SK-N-SH treated with all-trans-retinoic acid at 6 μM for 48 hours (cell line): ENCODE measurements at regions not wholly inside any gene's neighbourhood (a gene's known extent, or its start where the extent isn't known, plus 50 kb on each side); places are given as distances from the start of the nearest gene placed in this dataset.

Experiments used
- BACH2 ChIP-seq: fragments of 250-450 bp; sonication (Bioruptor Pico); IDR thresholded peaks from 2 replicates; pipeline ENCODE4 v1.9.0; 2021; ENCODE audit warnings: mild to moderate bottlenecking, borderline replicate concordance
- CSDC2 ChIP-seq: fragments of 250-450 bp; sonication (Bioruptor Pico); IDR thresholded peaks from 2 replicates; pipeline ENCODE4 v1.5.0; 2020; ENCODE audit warnings: mild to moderate bottlenecking, moderate library complexity
- CSRNP3 ChIP-seq: fragments of 250-450 bp; sonication (Bioruptor Pico); IDR thresholded peaks from 2 replicates; pipeline ENCODE4 v1.5.1; 2021; ENCODE audit warnings: mild to moderate bottlenecking, moderate library complexity
- OSR1 ChIP-seq: fragments of 250-450 bp; sonication (Bioruptor Pico); IDR thresholded peaks from 2 replicates; pipeline ENCODE4 v1.8.0; 2022; ENCODE audit warnings: moderate library complexity, mild to moderate bottlenecking, inconsistent platforms
- PATZ1 ChIP-seq: fragments of 250-450 bp; sonication (Bioruptor Pico); IDR thresholded peaks from 2 replicates; pipeline ENCODE4 v1.8.0; 2020; ENCODE audit warnings: mild to moderate bottlenecking, moderate library complexity, borderline replicate concordance
- PPARA ChIP-seq: fragments of 250-450 bp; sonication (Bioruptor Pico); IDR thresholded peaks from 2 replicates; pipeline ENCODE4 v1.5.0; 2020; ENCODE audit warnings: mild to moderate bottlenecking, borderline replicate concordance
- RARB ChIP-seq: fragments of 250-450 bp; sonication (Bioruptor Pico); IDR thresholded peaks from 2 replicates; pipeline ENCODE4 v1.8.0; 2021; ENCODE audit warnings: mild to moderate bottlenecking, moderate library complexity
- TOX ChIP-seq: fragments of 250-450 bp; sonication (Bioruptor Pico); IDR thresholded peaks from 2 replicates; pipeline ENCODE4 v1.8.0; 2021; ENCODE audit warnings: mild to moderate bottlenecking, moderate library complexity, borderline replicate concordance
- TSHZ2 ChIP-seq: fragments of 250-450 bp; sonication (Bioruptor Pico); IDR thresholded peaks from 2 replicates; pipeline ENCODE4 v1.5.0; 2020; ENCODE audit warnings: mild to moderate bottlenecking, moderate library complexity
- ZFP30 ChIP-seq: fragments of 450-650 bp; formaldehyde crosslinking; IDR thresholded peaks from 2 replicates; pipeline ENCODE4 v1.5.0; 2022; ENCODE audit warnings: mild to moderate bottlenecking, moderate library complexity
- ZNF565 ChIP-seq: fragments of 450-650 bp; formaldehyde crosslinking; conservative IDR thresholded peaks from 2 replicates; pipeline ENCODE4 v1.5.0; 2020; ENCODE audit warnings: low read depth, mild to moderate bottlenecking, moderate library complexity
- ZNF70 ChIP-seq: fragments of 450-650 bp; formaldehyde crosslinking; IDR thresholded peaks from 2 replicates; pipeline ENCODE4 v1.5.0; 2020; ENCODE audit warnings: mild to moderate bottlenecking, moderate library complexity

GRCh38 chr3:166510382-166510781, 673.2 kb upstream of the BCHE start:
- TF ChIP-seq PATZ1 (CRISPR knock-in tag) (no peak), CSRNP3 (no peak), ZFP30 (CRISPR knock-in tag) (no peak), RARB (CRISPR knock-in tag) (no peak), BACH2 (CRISPR knock-in tag) (no peak), ZNF565 (CRISPR knock-in tag) (no peak), PPARA (CRISPR knock-in tag) (no peak), ZNF70 (no peak), CSDC2 (no peak), OSR1 (no peak), TSHZ2 (no peak), TOX (CRISPR knock-in tag) (no peak)
